NOMO-1 treated with dmso at 0.1 percent for 144 hours (cell line): ENCODE measurements at regions not wholly inside any gene's neighbourhood (a gene's known extent, or its start where the extent isn't known, plus 50 kb on each side); places are given as distances from the start of the nearest gene placed in this dataset.

Experiments
- DNase-seq: peaks from one replicate; lab custom pipeline; 2025; ENCODE audit not compliant: unreplicated experiment; lab: John Stamatoyannopoulos, UW

DNA sequence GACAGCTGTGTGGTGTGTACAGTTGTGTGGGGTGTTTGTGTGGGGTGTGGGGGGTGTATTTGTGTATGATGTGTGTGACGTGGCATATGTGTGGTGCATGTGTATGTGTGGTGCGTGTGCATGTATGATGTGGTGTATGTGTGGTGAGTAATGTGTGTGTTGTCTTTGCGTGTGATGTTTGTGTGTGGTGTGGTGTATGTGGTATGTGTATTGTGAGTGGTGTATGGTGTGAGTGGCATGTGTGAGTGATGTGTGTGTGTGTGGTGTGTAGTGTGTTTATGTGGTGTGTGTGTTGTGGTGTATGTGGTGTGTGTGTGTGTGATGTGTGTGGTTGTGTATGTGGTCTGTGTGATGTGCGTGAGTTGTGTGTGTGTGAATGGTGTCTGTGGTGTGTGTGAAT is 191.1 kb downstream of the MELK start:
- DNase-seq = no peak

DNA sequence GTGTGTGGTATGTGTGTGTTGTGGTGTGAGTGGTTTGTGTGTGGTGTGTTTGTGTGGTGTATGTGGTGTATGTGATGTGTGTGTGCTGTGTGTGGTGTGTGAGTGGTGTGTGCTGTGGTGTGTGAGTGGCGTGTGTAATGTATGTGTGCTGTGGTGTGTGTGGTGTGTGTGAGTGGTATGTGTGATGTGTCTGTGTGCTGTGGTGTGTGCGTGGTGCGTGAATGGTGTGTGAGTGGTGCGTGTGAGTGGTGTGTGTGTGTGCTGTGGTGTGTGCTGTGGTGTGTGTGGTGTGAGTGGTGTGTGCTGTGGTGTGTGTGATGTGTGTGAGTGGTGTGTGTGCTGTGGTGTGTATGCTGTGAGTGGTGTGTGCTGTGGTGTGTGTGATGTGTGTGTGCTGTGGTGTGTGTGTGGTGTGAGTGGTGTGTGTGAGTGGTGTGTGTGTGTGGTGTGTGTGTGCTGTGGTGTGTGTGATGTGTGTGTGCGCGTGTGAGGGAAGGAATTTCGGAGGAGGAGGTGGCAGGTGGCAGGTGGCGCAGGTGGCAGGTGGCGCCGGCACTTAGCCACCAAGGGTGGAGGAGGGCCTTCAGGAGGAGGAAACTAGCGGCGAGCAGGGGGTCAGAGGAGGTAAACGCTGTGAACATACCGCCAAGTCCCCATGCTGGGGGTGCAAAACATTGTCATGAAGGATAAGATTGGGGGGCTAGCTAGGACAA is 191.8 kb downstream of the MELK start:
- DNase-seq = no peak

DNA sequence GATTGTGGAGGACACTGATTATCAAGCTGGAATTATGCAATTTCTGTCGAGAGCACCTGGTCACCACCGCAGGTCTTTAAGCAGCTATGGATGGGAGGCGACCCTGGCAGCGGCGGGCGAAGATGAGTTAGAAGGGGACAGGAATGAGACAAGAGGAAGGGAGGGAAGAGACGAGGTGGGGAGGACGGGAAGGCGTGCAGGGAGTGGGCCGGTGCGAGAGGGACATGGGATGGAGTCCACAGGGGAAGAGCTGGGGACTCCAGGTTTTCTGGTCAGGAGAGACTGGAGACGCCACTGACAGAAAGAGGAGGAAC is 192.3 kb downstream of the MELK start:
- no peak for DNase-seq

DNA sequence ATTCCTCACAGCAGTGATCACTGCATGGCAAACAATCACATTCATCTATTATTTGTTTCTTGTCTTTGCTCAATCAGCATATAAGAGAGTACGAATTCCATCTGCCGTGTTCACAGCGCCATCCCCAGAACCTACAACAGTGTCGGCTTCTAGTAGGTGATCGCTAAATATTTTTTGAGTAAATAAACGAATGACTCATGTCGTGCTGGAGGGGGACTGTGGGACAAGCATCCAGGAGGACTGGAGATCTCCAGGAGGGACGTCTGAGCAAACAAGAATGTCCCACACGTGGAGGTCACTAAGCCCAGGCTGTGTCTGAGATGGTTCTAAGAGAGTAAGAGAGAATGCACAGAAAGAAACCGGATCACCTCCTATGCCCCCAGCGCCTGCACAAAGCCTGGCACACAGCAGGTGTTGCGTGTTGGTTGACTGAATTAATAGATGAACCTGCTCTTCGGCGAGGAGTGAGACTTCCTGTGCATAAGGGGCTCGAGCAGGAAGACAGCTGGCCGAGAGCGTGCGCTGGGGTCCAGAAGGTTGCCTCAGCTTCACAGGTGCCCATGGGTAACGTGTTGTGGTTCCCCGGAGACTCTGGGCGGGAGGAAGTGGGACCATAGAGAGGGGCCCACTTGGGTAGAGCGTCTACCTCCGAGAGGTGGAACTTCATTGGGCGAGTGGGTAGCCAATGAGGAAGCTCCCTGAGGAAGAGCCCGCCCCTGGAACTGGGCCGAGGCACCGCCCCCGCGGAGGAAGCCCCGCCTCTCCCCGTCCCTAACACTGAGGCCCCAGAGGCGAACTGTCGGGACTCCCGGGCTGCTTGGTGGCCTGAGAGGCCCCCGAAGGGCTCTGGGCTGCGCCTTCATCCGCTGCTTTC is 193.0 kb downstream of the MELK start:
- DNase-seq = peak; percentile 44

DNA sequence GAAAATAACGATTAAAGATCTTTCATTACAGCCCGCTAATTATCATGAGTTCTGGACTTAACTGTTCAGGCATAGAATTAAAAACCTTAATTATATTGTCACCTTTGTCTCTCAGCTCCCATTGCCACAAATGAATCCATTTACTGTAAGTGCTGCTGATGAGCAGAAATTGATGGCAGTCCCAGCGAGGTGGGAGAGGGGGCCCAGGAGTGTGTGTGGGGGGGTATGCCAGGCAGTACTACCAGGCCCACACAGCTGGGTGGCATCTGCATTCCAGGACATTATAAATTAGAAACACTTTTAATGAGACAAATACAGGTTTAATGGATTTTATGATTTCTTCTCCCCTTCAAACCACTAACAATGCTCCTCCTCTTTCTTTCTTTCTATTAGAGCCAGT is 196.0 kb downstream of the MELK start:
- no peak for DNase-seq

DNA sequence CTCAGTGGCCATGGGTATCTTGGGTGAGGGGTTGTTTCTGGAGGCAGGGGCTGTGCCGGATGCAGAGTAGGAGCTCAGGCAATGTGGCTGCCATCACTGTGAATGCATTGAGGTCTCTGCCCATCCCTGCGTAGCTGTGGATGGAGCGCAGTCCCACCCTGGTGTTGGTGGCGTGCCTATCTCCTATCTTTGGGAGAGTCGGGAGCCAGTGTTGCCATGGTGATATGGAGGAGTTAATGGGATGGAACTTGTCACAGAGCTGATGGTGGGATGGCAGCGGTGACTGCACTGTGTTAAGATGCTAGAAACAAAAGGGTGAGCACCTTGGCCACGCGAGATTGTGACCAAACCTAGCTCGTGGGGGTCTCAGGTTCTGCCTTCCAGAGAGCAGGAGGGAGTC is 197.3 kb downstream of the MELK start:
- no peak for DNase-seq

DNA sequence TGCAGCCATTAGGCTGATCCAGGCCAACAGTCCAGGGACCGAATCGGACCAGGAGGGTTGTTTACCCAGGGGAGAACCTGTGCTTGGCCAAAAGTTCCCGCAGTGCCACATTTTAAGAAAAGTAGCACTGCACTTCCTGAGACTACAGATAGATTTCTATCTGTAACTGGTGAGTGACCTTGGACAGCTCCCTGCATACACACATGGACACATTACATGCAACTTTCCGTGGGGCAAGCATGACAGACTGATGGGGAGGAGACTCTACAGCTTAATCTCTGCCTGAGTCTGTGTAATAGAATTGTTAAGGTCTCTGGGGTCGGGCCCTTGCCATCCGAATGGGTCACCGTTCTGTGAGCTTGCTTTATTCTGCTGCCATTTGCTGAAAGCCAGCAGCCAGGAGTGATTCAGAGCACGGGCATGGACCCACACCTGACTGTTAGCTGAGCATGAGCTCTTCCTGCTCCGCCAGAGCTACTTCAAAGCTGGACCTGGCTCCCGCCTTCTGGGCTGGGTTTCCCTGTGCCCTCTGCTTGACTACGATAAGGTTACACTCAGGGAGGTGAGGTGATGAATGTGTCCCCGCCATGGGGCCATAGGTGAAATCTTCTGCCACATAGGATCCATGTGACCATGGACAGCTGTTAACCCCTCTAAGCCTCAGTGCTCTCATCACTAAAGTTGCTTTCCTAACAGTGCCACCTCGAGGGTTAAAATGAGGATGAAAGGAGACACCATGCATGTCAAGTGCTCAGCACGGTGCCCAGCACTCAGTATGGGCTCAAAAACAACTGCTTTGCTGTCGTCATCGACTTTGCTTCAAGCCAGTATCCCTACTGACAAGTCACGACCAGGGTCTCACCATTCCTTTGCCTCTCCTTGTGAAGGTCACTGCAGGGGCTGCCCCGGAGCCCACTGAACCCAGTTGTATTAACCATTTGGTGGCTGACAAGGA is 200.0 kb downstream of the MELK start:
- no peak for DNase-seq

DNA sequence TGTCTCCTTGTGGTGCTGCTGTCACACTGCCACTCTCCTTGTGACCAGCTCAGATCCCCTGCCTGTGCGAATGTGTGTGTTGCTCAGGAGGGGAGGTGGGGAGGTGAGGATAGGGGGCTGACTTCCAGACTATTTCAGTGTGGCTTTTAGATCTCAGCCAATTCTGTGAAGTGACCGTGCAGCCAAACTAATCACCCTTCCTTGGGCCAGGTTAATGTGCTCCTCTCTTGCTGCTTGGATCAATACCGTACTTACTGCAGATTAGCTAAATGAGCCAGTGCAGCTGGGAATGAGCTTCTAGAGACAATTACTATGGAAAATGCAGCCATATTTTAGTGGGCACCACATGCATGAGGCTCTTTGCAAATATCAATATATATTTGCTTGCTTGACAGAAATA is 206.0 kb downstream of the MELK start:
- no peak for DNase-seq

DNA sequence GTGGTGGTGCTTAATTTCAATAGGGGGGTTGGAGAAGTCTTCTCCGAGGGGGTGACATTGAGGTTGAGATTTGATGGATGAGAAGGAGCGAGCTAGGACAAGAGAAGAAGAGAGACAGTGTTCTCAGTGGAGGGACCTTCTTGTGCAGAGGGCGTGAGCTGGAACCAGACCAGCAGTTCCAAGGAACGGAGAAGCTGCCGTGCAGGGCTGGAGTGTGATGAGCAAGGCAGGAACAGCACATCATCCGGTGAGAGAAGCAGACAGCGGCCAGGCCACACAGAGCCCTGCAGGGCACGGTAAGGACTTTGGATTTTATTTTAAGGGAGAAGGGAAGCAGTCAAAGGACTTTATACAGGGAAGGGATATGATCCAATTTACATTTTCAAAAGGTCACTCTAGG is 206.9 kb downstream of the MELK start:
- no peak for DNase-seq

DNA sequence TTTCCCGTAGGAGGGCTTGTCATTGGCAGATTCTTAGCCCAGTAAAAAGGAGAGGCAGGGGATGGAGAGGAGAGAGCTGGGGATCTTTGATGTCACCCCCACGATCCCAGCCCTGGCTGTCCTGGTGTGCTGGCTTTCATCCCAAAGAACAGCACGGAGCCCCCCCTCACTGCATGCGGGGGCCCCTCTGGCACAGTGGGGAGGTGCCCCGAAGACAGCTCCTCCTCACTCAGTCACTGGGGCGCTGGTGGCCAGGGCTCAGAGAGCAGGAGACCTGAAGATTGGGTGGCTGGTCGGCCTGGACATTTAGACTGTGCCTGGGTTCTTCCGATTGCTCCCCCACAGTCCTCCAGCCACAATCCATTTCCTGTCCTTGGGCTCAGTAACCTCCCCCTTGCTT is 207.5 kb downstream of the MELK start:
- no peak for DNase-seq

DNA sequence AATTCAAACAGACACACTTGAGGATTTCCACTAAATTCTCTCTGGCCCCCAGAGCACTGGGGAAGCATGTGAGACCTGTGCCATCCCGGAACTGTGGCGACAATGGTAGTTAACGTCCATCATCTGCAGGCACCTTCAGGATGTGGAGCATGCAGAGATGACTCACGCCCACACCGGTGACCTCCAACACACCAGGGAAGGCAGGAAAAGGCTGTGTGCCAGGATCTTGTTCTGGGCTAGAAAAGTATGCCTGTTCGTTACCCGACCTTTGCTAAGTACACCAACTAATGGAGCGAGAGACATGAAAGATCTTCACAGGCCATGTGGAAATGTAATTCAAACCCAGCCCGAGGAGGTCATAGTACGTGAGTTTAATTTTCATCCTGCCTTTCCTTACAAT is 208.8 kb downstream of the MELK start:
- no peak for DNase-seq
